ENCODE measurements at regions not wholly inside any gene's neighbourhood (a gene's known extent, or its start where the extent isn't known, plus 50 kb on each side); places are given as distances from the start of the nearest gene placed in this dataset.

DNA sequence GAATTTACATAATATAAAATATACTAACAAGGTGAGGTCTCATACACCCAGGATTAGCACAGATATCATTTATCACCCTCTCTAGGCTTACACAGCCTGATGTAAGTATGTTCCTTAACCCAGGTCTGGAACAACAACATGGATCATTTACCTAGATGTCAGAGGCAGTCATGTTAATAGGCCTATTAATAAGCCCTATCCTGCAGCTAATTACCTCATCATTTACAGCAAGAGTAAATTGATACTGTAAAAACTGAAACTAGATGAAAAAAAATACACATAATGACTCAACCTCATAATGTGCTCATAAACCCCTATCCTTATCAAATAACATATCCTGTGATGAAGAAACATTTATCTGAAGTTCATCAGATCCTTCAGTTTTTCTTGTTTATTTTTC lies 334.3 kb upstream of the MANEA start:
- no peak for DNase-seq (ENCODE audit: low read depth)

DNA sequence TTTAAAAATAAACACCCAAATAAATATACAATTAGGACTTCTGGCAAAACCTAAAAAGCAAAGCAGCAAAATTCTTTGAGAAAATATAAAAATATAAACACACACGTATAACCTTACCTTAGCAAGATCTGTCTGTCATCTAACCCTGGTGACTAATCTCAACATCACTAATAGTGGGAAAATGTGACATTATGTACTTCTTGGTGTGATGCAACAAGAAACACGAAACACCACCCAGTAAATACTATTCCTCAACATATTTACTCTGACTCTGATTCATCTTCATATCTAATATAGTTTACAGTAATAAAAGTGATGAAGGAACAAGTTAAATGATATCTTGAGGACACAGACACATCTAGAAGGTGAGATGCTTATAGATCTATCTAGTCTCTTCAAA lies 332.6 kb upstream of the MANEA start:
- DNase-seq (ENCODE audit: low read depth): no peak

DNA sequence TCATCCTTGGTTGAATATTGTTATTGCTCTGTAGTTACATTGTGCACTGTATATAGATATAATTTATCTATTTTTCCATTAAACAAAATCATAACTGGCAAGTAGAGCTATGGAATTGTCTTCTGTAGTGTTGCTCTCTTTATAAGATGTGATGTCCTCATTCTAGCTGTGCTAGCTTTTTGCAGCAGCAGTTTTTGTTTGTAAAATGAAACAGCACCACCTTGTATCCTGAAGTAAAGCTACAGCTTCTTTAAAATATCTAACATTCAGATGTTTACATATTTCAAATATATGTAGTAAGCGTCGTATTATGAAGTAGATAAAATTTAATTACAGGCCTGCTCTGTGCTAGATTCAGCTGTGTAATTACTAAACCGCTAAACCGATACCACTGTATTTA lies 328.8 kb upstream of the MANEA start:
- no peak for DNase-seq (ENCODE audit: low read depth)

DNA sequence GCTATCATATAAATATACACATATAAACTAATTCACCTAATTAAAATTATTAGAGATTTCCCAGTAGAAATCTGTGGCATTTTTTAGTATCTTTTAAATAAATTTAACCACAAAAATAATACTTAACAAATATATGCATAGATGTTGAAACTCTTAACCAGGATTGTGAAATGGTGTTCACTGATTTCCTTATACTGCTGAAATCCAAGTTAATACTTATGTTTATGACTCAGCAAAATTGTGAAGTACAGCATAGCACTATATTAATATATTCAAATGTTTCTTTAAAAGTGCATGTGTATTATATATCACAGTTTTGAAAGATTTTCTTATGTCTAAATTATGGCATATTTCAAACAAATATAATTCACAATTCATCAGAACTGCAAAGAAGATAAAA lies 328.2 kb upstream of the MANEA start:
- no peak for DNase-seq (ENCODE audit: low read depth)

DNA sequence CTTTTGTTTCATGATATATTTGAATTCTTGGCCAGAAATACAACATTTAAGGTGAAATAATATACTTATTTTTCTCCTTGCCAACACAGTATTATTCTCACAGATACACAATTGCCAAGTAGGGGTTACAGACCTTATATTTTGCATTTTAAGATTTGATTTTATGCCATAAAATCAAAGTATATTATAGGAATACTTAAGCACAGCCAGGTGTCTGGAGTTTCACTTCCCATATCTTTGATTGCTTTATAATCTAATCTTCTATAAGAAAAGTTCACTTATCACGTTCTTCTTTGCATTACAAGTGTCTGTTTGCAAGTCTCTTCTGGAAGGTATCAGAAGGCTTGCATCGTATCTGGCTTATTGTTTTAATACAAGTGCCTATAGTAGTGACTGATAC lies 327.7 kb upstream of the MANEA start:
- DNase-seq (ENCODE audit: low read depth): no peak

DNA sequence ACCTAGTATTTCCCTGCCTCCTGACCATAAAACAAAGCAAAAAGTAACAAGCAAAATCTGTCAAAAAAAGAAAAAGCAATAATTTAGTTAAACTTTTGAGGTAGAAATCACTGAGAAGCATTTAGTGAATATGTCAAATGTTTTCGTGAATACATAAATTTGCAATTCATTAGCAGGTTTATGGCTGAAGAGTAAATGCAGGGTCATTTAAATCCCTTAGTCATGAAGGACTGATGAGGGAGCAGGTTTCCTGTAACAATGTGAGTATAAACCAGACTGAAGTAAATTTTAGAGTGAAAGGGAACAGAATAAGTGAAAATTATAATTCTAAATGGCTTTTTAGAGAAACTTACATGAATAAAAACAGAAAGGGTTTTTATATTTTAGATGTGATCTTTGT lies 313.5 kb upstream of the MANEA start:
- no peak for DNase-seq (ENCODE audit: low read depth)

DNA sequence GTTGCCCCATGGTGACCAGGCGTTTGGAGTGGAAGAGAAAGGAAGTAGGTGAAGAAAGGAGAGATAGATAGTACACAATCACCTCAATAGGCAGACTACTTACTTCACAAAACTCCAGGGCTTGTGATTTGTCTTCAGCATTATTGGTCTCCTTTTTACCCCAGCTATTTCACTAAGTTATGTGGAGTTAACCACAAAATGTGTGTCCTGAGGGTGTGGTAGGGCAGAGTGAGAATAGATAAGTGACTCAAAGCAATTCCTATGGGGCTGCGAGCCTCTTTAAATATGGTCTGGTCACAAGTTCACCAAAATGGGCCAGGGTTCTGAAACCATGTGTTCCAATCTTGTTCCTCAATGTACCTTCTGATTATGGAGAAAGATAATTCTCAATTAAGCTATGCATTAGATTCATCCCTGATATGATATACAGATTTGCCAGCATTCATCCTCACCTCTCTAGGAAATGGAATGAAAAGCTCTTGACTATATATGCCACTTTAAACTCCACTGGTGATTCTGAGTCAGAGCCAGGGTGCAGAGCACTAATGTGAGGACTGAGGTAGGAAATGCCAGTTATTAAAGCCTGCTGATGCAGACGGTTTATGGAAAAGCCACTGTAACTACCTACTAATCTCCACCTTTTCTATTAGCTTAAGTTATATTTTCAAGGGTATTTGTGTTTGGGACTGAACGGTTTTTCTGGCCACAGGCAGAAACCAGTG lies 310.6 kb upstream of the MANEA start:
- no peak for DNase-seq (ENCODE audit: low read depth)

DNA sequence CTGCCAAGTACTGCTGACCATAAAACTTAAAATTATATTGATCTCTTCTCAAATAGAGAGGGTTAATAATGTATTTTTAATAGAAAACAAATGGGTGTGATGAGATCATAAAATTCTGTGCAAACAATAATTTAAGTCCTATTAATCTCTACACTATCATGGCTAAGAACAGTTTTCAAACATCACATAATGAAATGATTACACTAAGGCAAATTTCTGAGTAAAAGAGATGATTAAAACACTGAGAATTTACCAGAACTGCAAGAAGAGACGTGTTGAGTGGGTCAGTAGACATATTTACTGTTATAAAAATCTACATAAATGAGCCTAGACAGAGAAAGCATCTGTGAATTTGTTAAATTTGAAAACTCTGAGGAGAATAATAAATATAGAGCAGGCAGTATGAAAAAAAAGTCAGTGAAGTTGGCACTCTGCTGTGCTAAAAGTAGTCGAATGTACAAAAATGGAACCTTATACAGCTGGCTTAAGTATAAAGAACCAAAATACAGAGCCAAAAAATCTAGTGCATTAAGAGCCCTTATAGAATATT lies 302.6 kb upstream of the MANEA start:
- no peak for DNase-seq (ENCODE audit: low read depth)

DNA sequence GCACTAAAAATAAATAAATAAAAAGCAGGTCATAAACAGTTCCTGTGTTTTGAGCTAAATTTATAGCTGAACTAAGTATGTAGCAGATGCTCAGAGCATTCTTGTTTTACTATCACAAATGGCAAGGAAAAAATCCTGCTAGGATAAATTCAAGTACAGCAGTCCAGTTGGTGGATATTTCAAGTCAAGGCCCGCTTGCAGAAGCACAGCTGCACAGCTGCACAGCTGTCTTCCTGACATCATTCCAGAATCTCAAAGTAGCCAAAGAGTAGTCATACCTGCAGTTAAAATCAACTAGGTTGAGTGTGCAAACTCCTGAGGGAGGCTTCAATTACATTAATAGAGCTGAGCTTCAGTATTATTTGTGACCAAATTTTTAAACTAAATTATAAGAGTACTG lies 297.7 kb upstream of the MANEA start:
- no peak for DNase-seq (ENCODE audit: low read depth)

DNA sequence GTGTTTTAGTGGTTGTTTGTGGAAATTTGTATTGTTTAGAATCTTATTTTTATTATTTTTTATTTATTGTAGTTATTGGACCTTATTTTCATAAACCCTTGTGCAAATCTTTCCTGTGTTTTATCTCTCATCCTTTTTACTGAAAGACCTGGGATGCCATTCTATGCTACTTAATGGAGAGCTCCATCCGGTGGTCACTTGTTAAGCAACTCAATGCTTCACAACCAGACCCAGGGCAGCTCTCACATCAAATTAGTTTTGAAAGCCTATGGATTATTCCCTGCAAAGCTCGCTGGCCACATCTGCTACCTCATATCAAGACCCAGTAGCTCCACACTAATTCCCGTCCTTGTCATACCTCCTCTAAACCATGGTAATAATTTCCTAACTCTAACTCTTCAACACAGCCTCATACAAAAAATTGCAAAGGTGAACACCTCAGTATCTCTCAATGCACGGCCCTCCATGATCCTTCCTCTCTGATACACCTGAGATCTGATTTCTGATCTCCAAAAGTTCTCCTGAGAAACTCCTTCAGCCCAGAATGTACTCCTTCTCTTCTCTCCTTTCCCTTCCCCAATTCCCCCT lies 296.6 kb upstream of the MANEA start:
- no peak for DNase-seq (ENCODE audit: low read depth)

DNA sequence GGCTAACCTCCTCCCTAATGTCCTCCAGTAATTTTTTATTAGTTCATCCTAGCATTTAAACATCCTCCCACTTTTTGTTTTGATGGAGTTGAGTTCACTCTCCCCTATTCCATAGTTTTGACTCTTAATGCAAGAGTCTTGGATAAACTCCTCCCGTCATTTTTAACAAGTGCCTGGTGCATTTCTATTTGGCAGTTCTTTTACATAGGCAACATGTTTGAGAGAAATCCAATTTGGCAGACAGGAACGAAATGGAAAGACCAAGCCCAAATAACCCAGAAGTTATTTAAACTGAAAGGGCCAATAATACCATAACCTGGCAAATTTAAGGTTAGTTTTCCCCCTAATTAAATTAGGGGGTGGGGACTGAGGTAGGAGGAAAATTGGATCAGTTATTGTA lies 291.5 kb upstream of the MANEA start:
- no peak for DNase-seq (ENCODE audit: low read depth)

DNA sequence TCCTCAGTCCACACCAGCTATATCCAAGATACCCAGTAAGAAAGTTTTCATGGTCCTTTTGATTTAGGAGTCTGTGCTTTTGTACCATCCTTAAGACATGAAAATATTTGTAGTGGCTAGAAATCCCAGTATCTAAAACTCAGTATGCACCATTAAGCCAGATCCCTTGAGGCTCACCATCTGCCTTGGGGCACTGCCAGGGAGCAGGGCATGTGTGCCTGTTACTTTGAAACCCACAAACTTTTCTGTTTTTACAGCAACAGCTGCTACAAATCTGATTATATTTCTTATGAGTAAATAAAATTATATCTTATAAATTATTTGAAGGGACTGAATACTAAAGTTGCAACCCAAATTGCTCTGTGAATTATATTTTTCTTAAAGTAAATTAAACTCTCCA lies 290.5 kb upstream of the MANEA start:
- no peak for DNase-seq (ENCODE audit: low read depth)

DNA sequence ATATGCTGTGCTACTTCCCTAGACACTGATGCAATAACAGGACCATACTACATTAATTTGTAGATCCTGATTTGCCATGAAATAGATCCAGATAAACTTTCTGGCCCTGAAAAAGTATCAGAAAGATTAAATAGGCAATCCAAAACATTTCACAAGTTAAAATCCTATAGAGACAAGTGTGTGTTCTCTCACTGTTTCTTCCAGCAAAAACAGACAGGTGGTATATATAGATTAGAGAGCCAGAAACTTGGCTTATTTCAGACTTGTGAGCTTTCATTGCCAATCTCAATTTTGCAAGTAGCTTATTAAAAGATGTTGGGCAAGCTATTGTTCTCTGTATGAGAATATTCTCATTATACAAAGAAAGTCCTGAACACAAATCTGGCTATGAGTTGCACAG lies 289.1 kb upstream of the MANEA start:
- DNase-seq (ENCODE audit: low read depth): no peak

DNA sequence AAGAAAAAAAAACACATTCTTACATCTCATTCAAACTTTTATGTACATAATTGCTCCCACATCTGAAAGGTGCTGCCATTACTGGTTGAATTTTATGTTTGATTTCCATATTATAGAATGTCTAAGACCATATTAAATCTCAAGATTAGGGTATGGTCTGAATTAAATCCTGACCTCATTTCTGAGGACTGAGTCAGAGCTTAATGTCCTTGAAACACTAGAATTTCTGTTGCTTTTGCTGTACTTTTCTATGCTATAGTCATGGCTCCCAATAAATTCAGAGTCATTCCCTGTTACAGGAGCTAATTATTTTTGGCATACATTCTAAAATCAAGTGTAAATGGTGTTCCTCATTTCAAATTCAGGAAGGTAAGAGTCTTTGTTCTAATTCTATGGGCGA lies 285.3 kb upstream of the MANEA start:
- no peak for DNase-seq (ENCODE audit: low read depth)

DNA sequence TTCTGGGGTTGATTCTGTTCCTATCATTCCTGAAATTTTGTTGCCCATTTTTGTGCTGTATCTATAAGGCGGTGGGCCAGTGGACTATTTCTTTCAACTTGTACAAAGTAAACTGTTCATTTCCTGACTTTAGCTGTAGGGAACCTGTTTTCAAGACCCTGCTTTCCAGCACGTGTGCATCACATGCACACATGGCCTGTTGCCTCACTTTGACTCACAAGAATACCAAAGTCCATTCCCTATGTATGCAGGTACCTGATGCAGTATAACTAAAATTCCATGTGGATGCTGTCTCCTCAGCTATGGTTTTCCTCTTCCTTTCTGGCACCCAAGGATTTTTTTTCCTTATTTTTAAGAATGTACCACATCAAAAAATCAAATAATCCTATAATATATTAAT lies 284.1 kb upstream of the MANEA start:
- no peak for DNase-seq (ENCODE audit: low read depth)

DNA sequence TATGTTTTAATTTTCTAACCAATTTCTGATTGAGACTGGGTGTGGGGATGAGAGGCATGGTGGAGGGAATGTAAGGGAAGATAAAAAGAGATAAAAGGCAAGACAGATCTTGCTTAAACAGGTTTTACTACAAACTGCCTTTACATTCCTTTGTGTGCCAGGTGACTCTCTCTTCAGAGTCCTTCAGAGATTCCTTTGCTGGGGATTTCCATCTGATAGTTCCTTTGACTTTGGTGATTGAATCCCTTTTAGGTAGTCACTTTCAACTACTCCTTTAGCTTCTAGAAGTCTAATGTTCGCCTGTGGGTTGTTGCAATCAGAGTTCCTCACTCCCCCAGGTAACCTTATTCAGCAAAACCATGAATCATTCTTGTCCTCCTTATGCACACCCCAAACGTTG lies 283.3 kb upstream of the MANEA start:
- no peak for DNase-seq (ENCODE audit: low read depth)

DNA sequence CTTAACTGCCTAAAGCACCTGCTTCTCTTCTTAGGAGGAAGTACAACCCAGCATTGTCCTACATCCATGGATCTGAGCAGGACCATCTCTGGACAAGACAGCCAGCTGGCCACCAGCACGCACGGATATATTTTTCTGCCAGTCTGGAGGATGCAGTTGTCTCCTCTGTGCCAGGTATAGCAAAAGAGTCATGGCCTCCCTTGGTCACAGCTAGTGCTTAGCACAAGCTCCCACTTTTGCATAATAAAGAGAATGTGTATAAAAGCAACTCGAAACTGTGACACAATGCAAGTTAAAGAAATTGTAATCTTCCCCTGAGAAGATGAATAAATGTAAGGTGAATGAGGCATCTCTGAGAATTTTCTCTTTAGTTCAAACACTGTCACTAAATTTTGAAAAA lies 267.8 kb upstream of the MANEA start:
- no peak for DNase-seq (ENCODE audit: low read depth)

DNA sequence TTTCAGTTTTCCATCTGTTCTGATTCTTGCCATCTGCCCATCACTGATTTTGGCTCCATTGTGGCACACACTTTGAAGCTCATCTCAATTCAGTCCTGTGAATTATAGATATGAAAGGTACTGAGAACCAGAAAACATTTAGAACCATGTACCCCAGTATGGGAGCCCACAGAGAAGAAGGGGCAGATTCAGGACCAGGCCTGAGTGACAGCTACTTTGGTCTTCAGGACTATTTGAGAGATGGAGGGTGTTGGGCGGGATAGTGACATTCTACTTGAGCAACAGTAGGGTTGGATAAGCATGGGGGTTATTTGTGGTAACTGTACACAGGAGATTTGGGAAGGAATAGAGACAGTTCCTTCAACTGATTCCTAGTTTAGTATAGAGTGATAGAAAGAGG lies 259.2 kb upstream of the MANEA start:
- no peak for DNase-seq (ENCODE audit: low read depth)

DNA sequence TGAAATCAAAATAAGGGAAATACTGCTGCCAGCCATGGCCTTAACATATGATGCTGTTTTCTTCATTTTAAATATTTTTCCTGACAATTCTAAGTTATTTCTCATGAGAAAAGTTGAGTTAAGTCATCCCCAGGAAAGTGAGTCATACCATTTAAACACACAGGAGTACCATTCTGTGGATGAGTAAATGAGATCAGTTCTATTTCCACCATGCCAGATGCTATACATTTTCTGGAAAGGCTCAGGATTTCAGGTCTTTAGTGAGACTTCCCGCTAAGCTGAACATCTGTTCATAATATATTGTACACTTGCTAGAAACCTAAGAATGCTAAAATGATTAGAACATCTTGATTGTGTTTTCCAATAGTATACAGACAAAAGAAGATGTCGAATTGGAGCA lies 256.2 kb upstream of the MANEA start:
- DNase-seq (ENCODE audit: low read depth): no peak

DNA sequence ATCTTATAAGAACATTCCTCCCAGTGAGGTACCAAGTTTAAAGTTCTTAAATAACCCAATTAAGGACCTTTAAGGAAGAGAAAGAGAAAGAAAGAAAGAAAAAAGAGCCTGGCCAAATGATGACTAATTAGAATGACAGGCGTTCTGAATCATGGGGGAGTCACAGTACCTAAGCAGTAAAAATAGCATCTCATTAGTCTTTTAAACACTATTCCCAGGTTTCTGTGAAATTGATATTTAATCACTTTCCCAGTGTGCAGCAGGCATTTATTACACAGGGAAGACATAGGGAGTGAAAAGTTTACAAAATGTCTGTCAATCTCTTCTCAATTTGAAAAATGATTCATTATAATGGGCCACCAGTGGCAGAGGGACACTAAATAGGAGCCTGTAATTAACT lies 251.4 kb upstream of the MANEA start:
- no peak for DNase-seq (ENCODE audit: low read depth)

DNA sequence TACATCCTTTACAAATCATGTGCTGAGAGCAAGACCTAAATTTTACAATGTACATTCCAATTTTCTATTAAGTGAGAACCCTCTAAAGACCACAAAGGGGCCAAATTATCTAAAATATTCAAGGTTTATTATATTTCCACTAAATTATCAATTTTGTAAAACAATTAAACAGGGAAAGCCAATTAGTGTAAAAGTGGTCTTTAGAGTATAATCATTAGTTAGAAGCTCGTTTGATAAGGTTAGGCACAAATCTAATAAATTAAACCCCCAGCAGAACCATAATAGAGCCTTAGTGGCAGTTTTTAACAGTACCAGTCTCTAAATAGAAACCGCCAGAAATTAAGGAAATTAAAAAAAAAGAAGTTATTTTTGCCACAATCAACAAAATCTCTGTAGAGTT lies 249.1 kb upstream of the MANEA start:
- no peak for DNase-seq (ENCODE audit: low read depth)

DNA sequence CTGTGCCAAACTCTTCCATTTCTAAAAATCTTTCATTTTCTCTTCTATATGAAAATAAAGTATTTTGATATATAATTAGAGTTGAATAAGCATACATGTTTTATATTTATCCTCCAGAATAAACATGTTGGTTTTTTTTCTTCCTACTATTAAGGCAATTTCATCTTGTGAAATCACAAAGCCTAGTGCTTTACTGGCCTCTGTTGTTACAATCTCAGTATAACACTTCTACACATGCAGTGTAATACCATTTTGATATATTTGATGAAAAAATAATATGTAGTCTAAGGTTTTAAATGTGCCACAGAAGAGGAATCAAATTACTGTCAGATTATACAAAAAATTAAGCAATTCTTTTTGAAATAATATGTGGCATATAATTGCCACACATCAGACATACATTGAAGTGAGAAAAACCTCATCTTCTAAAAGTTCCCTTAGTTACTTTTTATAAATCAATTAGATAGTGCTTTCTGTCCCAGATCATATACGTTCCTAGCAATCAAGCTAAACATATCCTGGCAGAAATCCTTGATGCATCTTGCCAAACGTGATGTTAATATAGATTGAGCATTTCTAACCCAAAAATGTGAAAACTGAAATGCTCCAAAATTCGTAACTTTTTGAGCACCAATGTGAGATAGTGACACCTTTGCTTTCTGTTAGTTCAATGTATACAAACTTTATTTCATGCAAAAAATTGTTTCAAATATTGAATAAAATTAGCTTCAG lies 225.1 kb upstream of the MANEA start:
- no peak for DNase-seq (ENCODE audit: low read depth)

DNA sequence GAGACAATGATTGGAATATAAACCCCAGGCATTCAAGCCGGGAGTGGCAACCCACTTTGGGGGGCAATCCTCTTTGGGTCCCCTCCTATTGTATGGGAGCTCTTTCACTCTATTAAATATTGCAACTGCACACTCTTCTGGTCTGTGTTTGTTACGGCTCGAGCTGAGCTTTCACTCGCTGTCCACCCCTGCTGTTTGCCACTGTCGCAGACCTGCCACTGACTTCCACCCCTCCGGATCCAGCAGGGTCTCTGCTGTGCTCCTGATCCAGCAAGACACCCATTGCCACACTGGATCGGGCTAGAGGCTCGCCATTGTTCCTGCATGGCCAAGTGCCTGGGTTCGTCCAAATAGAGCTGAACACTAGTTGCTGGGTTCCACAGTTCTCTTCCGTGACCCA lies 222.8 kb upstream of the MANEA start:
- no peak for DNase-seq (ENCODE audit: low read depth)
